ENCODE measurements at regions not wholly inside any gene's neighbourhood (a gene's known extent, or its start where the extent isn't known, plus 50 kb on each side); places are given as distances from the start of the nearest gene placed in this dataset.

DNA sequence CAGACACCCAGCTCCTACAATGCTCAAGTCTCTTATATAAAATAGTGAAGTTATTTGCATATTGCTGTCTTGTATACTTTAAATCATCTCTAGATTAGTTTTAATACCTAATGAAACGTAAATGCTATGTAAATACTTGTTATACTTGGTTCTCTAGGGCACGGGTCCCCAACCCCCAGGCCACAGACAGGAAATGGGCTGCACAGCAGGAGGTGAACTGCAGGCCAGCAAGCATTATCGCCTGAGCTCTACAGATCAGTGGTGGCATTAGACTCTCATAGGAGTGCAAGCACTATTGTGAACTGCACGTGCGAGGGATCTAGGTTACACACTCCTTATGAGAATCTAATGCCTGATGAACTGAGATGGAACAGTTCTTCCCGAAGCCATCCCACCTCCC is 395.9 kb upstream of the EMCN start:
- TF ChIP-seq, protein P1, sequence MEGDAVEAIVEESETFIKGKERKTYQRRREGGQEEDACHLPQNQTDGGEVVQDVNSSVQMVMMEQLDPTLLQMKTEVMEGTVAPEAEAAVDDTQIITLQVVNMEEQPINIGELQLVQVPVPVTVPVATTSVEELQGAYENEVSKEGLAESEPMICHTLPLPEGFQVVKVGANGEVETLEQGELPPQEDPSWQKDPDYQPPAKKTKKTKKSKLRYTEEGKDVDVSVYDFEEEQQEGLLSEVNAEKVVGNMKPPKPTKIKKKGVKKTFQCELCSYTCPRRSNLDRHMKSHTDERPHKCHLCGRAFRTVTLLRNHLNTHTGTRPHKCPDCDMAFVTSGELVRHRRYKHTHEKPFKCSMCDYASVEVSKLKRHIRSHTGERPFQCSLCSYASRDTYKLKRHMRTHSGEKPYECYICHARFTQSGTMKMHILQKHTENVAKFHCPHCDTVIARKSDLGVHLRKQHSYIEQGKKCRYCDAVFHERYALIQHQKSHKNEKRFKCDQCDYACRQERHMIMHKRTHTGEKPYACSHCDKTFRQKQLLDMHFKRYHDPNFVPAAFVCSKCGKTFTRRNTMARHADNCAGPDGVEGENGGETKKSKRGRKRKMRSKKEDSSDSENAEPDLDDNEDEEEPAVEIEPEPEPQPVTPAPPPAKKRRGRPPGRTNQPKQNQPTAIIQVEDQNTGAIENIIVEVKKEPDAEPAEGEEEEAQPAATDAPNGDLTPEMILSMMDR (IDR thresholded peaks at IDR 0.05), result no peak
- no peak for TF ChIP-seq POLR2A (IDR thresholded peaks at IDR 0.05)
